GM12878 (cell line): ENCODE measurements at regions not wholly inside any gene's neighbourhood (a gene's known extent, or its start where the extent isn't known, plus 50 kb on each side); places are given as distances from the start of the nearest gene placed in this dataset.

Experiments
- ATAC-seq: fragments of 200-7000 bp; cut with Tn5 transposase; 3 replicates; pipeline ENCODE4 v1.9.1; 2020; ENCODE audit warnings: mild to moderate bottlenecking, moderate library complexity
- BruUV-seq: library from RNA; stranded (reverse); fragments of 400-500 nt; replicated peaks from 2 replicates; lab custom pipeline; 2021; lab: Mats Ljungman, UMichigan
- CTCF ChIA-PET: fragments of 300-600 bp; sonication (Branson Sonifier 250); formaldehyde crosslinking; extraction: SDS; loops from one replicate; lab custom pipeline; 2021; ENCODE audit warnings: inconsistent platforms; lab: Yijun Ruan, JAX
- POLR2A ChIA-PET: fragments of 350-600 bp; formaldehyde crosslinking; extraction: SDS; loops from one replicate; lab custom pipeline; 2021; ENCODE audit warnings: inconsistent platforms; lab: Charles Lee
- RAD21 ChIA-PET: fragments of 300-600 bp; sonication (Branson Sonifier 250); formaldehyde crosslinking; loops from one replicate; lab custom pipeline; 2023; ENCODE audit warnings: antibody characterized with exemption; ENCODE audit not compliant: unreplicated experiment; lab: Charles Lee
- SMC1A ChIA-PET: fragments of 300-600 bp; sonication (Branson Sonifier 250); formaldehyde crosslinking; loops from one replicate; lab custom pipeline; 2023; ENCODE audit not compliant: unreplicated experiment, uncharacterized antibody; lab: Charles Lee
- DNase-seq: peaks from one replicate; pipeline ENCODE4 v3.0.0-alpha.2; 2011; ENCODE audit warnings: low read depth, low spot score
- FAIRE-seq: peaks from 3 replicates; lab custom pipeline; 2011; peaks lifted over from hg19 to GRCh38; lab: Jason Lieb, UNC
- H2AFZ ChIP-seq: 2 replicates; pipeline ENCODE4 v1.6.0; 2011; ENCODE audit warnings: low read depth, low read length, control low read depth; ENCODE audit not compliant: control insufficient read depth
- H3K27ac ChIP-seq: 2 replicates; pipeline ENCODE4 v1.5.1; 2011; ENCODE audit warnings: control low read depth; ENCODE audit not compliant: control insufficient read depth, insufficient read depth
- H3K27me3 ChIP-seq, 2 experiments: replicated peaks in 1 of 2; 2 replicates each; pipeline versions ENCODE4 v1.6.0 to v1.6.1; 2011; ENCODE audit warnings: low read length in 1 of 2; ENCODE audit not compliant: control insufficient read depth in 2 of 2, insufficient read depth in 2 of 2
- H3K36me3 ChIP-seq, 2 experiments: 2 replicates each; pipeline ENCODE4 v1.5.1; 2011; ENCODE audit warnings: low read length in 1 of 2; ENCODE audit not compliant: control insufficient read depth in 2 of 2, insufficient read depth in 2 of 2
- H3K4me1 ChIP-seq: 2 replicates; pipeline ENCODE4 v1.6.1; 2011; ENCODE audit warnings: mild to moderate bottlenecking, low read length, moderate library complexity, mixed read lengths; ENCODE audit not compliant: control insufficient read depth, insufficient read depth
- H3K4me2 ChIP-seq: 2 replicates; pipeline ENCODE4 v1.6.0; 2011; ENCODE audit warnings: control low read depth; ENCODE audit not compliant: control insufficient read depth, insufficient read depth
- H3K4me3 ChIP-seq: fragments of 200-600 bp; sonication (generic); 2 replicates; pipeline ENCODE4 v1.5.1; 2016
- H3K79me2 ChIP-seq: 2 replicates; pipeline ENCODE4 v1.6.0; 2011; ENCODE audit warnings: low read length; ENCODE audit not compliant: control insufficient read depth, insufficient read depth
- H3K9ac ChIP-seq: 2 replicates; pipeline ENCODE4 v1.8.0; 2011; ENCODE audit warnings: low read length, control low read depth, mixed read lengths; ENCODE audit not compliant: control insufficient read depth, insufficient read depth
- H3K9me3 ChIP-seq: replicated peaks from 3 replicates; pipeline ENCODE4 v1.5.1; 2011; ENCODE audit warnings: mild to moderate bottlenecking, low read length; ENCODE audit not compliant: control insufficient read depth, insufficient read depth
- H4K20me1 ChIP-seq: 2 replicates; pipeline ENCODE4 v1.6.0; 2011; ENCODE audit not compliant: control insufficient read depth, insufficient read depth
- CBX3 ChIP-seq: fragments of 200-600 bp; sonication (generic); IDR thresholded peaks from 2 replicates; pipeline ENCODE4 v1.6.1; 2016; ENCODE audit warnings: low read depth, borderline replicate concordance
- CUX1 ChIP-seq: IDR thresholded peaks from 2 replicates; pipeline ENCODE4 v1.6.1; 2012; ENCODE audit warnings: improper control_type of control experiment, low read depth, low read length; ENCODE audit not compliant: insufficient replicate concordance
- E2F8 ChIP-seq: fragments of 450-650 bp; IDR thresholded peaks from 2 replicates; pipeline ENCODE4 v1.6.1; 2018; ENCODE audit warnings: mild to moderate bottlenecking, low read depth, moderate library complexity; ENCODE audit not compliant: partially characterized antibody
- EZH2 ChIP-seq: IDR thresholded peaks from 2 replicates; pipeline ENCODE4 v1.6.1; 2012; ENCODE audit warnings: low read depth, mild to moderate bottlenecking, control low read depth, inconsistent platforms, low read length, borderline replicate concordance; ENCODE audit not compliant: control insufficient read depth
- FOXK2 ChIP-seq: fragments of 450-650 bp; IDR thresholded peaks from 2 replicates; pipeline ENCODE4 v1.6.1; 2017; ENCODE audit warnings: mild to moderate bottlenecking, moderate library complexity
- MAX ChIP-seq: IDR thresholded peaks from 2 replicates; pipeline ENCODE4 v1.6.1; 2012; ENCODE audit warnings: low read depth, low read length, improper control_type of control experiment
- POLR2AphosphoS2 ChIP-seq: IDR thresholded peaks from 2 replicates; pipeline ENCODE4 v1.6.1; 2011; ENCODE audit warnings: low read depth, mild to moderate bottlenecking, low read length, improper control_type of control experiment, moderate library complexity
- ZSCAN29 ChIP-seq: fragments of 450-650 bp; IDR thresholded peaks from 2 replicates; pipeline ENCODE4 v1.6.1; 2017; ENCODE audit warnings: mild to moderate bottlenecking, moderate library complexity
- WGBS: methylation state at CpG from one replicate; pipeline ENCODE4 v1.1.6; 2016; ENCODE audit warnings: low lambda C conversion rate; ENCODE audit not compliant: insufficient replicate concordance, insufficient coverage; ENCODE audit errors: missing lambda C conversion rate; 5-methylcytosine and 5-hydroxymethylcytosine counted together
- in situ Hi-C: fragments of 300-500 bp; cut with MboI; formaldehyde crosslinking; loops from 9 replicates; pipeline ENCODE4 v1.14.3; 2018; ENCODE audit warnings: mixed read lengths
- intact Hi-C: fragments of 100-400 bp; cut with micrococcal nuclease; formaldehyde crosslinking; loops from one replicate; pipeline ENCODE4 v1.14.2; 2022; ENCODE audit not compliant: unreplicated experiment

- no peak overlapping the region for H2AFZ ChIP-seq
- no peaks in the 10 kb centered on the region for H3K9me3 ChIP-seq
- ChIA-PET SMC1A (interaction anchor here (1.1 kb wide), 1 partner anchor 10 kb away, joined by 4 read pairs; no protein-coding TSS in a partner anchor), RAD21 (no interaction called here), POLR2A (no interaction called here), CTCF (no interaction called here)
- intact Hi-C loops (no loop called here), in situ Hi-C loops (no loop called here)
- no peaks in the 10 kb centered on the region for H3K36me3 ChIP-seq
- no peak overlapping the region for H3K4me2 ChIP-seq
- no peaks in the 10 kb centered on the region for H3K79me2 ChIP-seq
- TF ChIP-seq EZH2: no peak
- TF ChIP-seq E2F8: no peak
- TF ChIP-seq CBX3: no peak
- no peak for TF ChIP-seq ZSCAN29
- no peak for TF ChIP-seq MAX
- no peak for TF ChIP-seq CUX1
- no peak for TF ChIP-seq FOXK2
- TF ChIP-seq POLR2AphosphoS2: no peak
- no peak for ATAC-seq
- 56% methylated on average over 2 of the region's 2 CpGs for WGBS
- no peak overlapping the region for H3K27ac ChIP-seq
- no peak for DNase-seq
- H3K4me1 ChIP-seq: no peaks in the 10 kb centered on the region
- no peak overlapping the region for H3K9ac ChIP-seq
- no peak overlapping the region for H3K4me3 ChIP-seq
- H4K20me1 ChIP-seq: no peaks in the 10 kb centered on the region
- no TSS peak for BruUV-seq
- no peak for FAIRE-seq
- no peaks in the 10 kb centered on the region for H3K27me3 ChIP-seq
These were observed 304.1 kb upstream of the SLC35B3 start for GRCh38 chr6:8739454-8739853.
